WTC11 (cell line): ENCODE measurements at regions not wholly inside any gene's neighbourhood (a gene's known extent, or its start where the extent isn't known, plus 50 kb on each side); places are given as distances from the start of the nearest gene placed in this dataset.

Experiments used
- CTCF ChIP-seq: fragments of 200-600 bp; IDR thresholded peaks from 2 replicates; pipeline ENCODE4 v1.8.0; 2022; ENCODE audit warnings: antibody characterized with exemption
- ETV6 ChIP-seq: sonication (generic); formaldehyde crosslinking; IDR thresholded peaks from 2 replicates; pipeline ENCODE4 v1.8.1; 2022; ENCODE audit warnings: mild to moderate bottlenecking, missing genetic modification reagents
- GABPB1 ChIP-seq: sonication (generic); formaldehyde crosslinking; IDR thresholded peaks from 2 replicates; pipeline ENCODE4 v1.8.1; 2023; ENCODE audit warnings: mild to moderate bottlenecking, missing genetic modification reagents
- HMGXB4 ChIP-seq: sonication (generic); formaldehyde crosslinking; IDR thresholded peaks from 2 replicates; pipeline ENCODE4 v1.8.1; 2023; ENCODE audit warnings: mild to moderate bottlenecking, moderate library complexity, missing genetic modification reagents
- KAT7 ChIP-seq: sonication (generic); formaldehyde crosslinking; IDR thresholded peaks from 2 replicates; pipeline ENCODE4 v1.8.1; 2023; ENCODE audit warnings: missing genetic modification reagents, mild to moderate bottlenecking, borderline replicate concordance
- MAX ChIP-seq: sonication (generic); formaldehyde crosslinking; IDR thresholded peaks from 2 replicates; pipeline ENCODE4 v1.8.0; 2022; ENCODE audit warnings: mild to moderate bottlenecking, missing genetic modification reagents
- NR3C1 ChIP-seq: sonication (generic); formaldehyde crosslinking; conservative IDR thresholded peaks from 2 replicates; pipeline ENCODE4 v1.8.1; 2023; ENCODE audit warnings: low read depth, mild to moderate bottlenecking, missing genetic modification reagents
- SP1 ChIP-seq: sonication (generic); formaldehyde crosslinking; conservative IDR thresholded peaks from 2 replicates; pipeline ENCODE4 v1.8.1; 2022; ENCODE audit warnings: missing genetic modification reagents
- STAT6 ChIP-seq: sonication (generic); formaldehyde crosslinking; conservative IDR thresholded peaks from 2 replicates; pipeline ENCODE4 v1.8.1; 2023; ENCODE audit warnings: mild to moderate bottlenecking, low read depth, missing genetic modification reagents, moderate library complexity
- TP53 ChIP-seq: sonication (generic); formaldehyde crosslinking; IDR thresholded peaks from 2 replicates; pipeline ENCODE4 v1.8.1; 2023; ENCODE audit warnings: mild to moderate bottlenecking, missing genetic modification reagents
- USF1 ChIP-seq: sonication (generic); formaldehyde crosslinking; IDR thresholded peaks from 2 replicates; pipeline ENCODE4 v1.8.0; 2022; ENCODE audit warnings: mild to moderate bottlenecking, missing genetic modification reagents
- USF2 ChIP-seq: sonication (generic); formaldehyde crosslinking; IDR thresholded peaks from 2 replicates; pipeline ENCODE4 v1.8.1; 2023; ENCODE audit warnings: mild to moderate bottlenecking, missing genetic modification reagents, moderate library complexity
- ZBTB21 ChIP-seq: sonication (generic); formaldehyde crosslinking; IDR thresholded peaks from 2 replicates; pipeline ENCODE4 v1.8.1; 2023; ENCODE audit warnings: mild to moderate bottlenecking, missing genetic modification reagents, borderline replicate concordance
- ZNF512 ChIP-seq: sonication (generic); formaldehyde crosslinking; IDR thresholded peaks from 2 replicates; pipeline ENCODE4 v1.8.1; 2022; ENCODE audit warnings: missing genetic modification reagents, borderline replicate concordance

GRCh38 chr13:48874165-48874564 lies 101.5 kb upstream of the FNDC3A start:
- no peak for TF ChIP-seq TP53 (CRISPR knock-in tag)
- TF ChIP-seq CTCF: no peak
- no peak for TF ChIP-seq KAT7 (CRISPR knock-in tag)
- TF ChIP-seq SP1 (CRISPR knock-in tag): no peak
- TF ChIP-seq ETV6 (CRISPR knock-in tag): no peak
- TF ChIP-seq NR3C1 (CRISPR knock-in tag): no peak
- no peak for TF ChIP-seq STAT6
- TF ChIP-seq USF2 (CRISPR knock-in tag): no peak
- TF ChIP-seq MAX (CRISPR knock-in tag): no peak
- no peak for TF ChIP-seq GABPB1 (CRISPR knock-in tag)
- no peak for TF ChIP-seq ZBTB21 (CRISPR knock-in tag)
- no peak for TF ChIP-seq HMGXB4
- TF ChIP-seq ZNF512 (CRISPR knock-in tag): no peak
- TF ChIP-seq USF1 (CRISPR knock-in tag): no peak
